ENCODE measurements at regions not wholly inside any gene's neighbourhood (a gene's known extent, or its start where the extent isn't known, plus 50 kb on each side); places are given as distances from the start of the nearest gene placed in this dataset.

- TF ChIP-seq, protein P1, sequence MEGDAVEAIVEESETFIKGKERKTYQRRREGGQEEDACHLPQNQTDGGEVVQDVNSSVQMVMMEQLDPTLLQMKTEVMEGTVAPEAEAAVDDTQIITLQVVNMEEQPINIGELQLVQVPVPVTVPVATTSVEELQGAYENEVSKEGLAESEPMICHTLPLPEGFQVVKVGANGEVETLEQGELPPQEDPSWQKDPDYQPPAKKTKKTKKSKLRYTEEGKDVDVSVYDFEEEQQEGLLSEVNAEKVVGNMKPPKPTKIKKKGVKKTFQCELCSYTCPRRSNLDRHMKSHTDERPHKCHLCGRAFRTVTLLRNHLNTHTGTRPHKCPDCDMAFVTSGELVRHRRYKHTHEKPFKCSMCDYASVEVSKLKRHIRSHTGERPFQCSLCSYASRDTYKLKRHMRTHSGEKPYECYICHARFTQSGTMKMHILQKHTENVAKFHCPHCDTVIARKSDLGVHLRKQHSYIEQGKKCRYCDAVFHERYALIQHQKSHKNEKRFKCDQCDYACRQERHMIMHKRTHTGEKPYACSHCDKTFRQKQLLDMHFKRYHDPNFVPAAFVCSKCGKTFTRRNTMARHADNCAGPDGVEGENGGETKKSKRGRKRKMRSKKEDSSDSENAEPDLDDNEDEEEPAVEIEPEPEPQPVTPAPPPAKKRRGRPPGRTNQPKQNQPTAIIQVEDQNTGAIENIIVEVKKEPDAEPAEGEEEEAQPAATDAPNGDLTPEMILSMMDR (IDR thresholded peaks at IDR 0.05), result no peak
- no peak for TF ChIP-seq POLR2A (IDR thresholded peaks at IDR 0.05)
These were observed 73.9 kb upstream of the RANBP6 start for GRCh38 chr9:6089300-6089699.

Data from heart left ventricle (tissue), 13 donors.